ENCODE measurements at regions not wholly inside any gene's neighbourhood (a gene's known extent, or its start where the extent isn't known, plus 50 kb on each side); places are given as distances from the start of the nearest gene placed in this dataset.
"Not testable (repeated sequence)": the region's sequence is repeated elsewhere in the genome, so short reads cannot be mapped to it uniquely, and the experiment has no call there.

- DNase-seq = not testable (repeated sequence)
Observed at GRCh38 chr16:88148078-88148477, 196.8 kb downstream of the BANP start.

- not testable (repeated sequence) for DNase-seq
Observed at GRCh38 chr16:88148682-88149081, 197.4 kb downstream of the BANP start.

- not testable (repeated sequence) for DNase-seq
Observed at GRCh38 chr16:88149158-88149603, 197.9 kb downstream of the BANP start.

- DNase-seq = not testable (repeated sequence)
Observed at GRCh38 chr16:88149663-88150062, 198.4 kb downstream of the BANP start.

- not testable (repeated sequence) for DNase-seq
Observed at GRCh38 chr16:88150456-88151128, 199.4 kb downstream of the BANP start.

- peak in 2 of 4 experiments; percentile 7 to 20 for DNase-seq
Observed at GRCh38 chr16:88151129-88151499, 199.9 kb downstream of the BANP start.

- DNase-seq = not testable (repeated sequence)
Observed at GRCh38 chr16:88151859-88152843, 200.9 kb downstream of the BANP start.

GRCh38 chr16:88152879-88153278, 201.6 kb downstream of the BANP start:
- not testable (repeated sequence) for DNase-seq

- DNase-seq = not testable (repeated sequence)
Observed at GRCh38 chr16:88153516-88153915, 202.3 kb downstream of the BANP start.

GRCh38 chr16:88154886-88155285, 203.7 kb downstream of the BANP start:
- DNase-seq = not testable (repeated sequence)

- DNase-seq = not testable (repeated sequence)
Observed at GRCh38 chr16:88155681-88156080, 204.4 kb downstream of the BANP start.

GRCh38 chr16:88156640-88157283, 205.5 kb downstream of the BANP start:
- DNase-seq = not testable (repeated sequence)

GRCh38 chr16:88157686-88158085, 206.5 kb downstream of the BANP start:
- DNase-seq = not testable (repeated sequence)

- DNase-seq = not testable (repeated sequence)
Observed at GRCh38 chr16:88158256-88159045, 207.2 kb downstream of the BANP start.

- DNase-seq = not testable (repeated sequence)
Observed at GRCh38 chr16:88159046-88159896, 208.0 kb downstream of the BANP start.

- DNase-seq = not testable (repeated sequence)
Observed at GRCh38 chr16:88159897-88160335, 208.7 kb downstream of the BANP start.

GRCh38 chr16:88161191-88161590, 210.0 kb downstream of the BANP start:
- DNase-seq = not testable (repeated sequence)

GRCh38 chr16:88161623-88162275, 210.5 kb downstream of the BANP start:
- DNase-seq = not testable (repeated sequence)

- not testable (repeated sequence) for DNase-seq
Observed at GRCh38 chr16:88162778-88163177, 211.5 kb downstream of the BANP start.
